GM20000 (cell line): ENCODE measurements at regions not wholly inside any gene's neighbourhood (a gene's known extent, or its start where the extent isn't known, plus 50 kb on each side); places are given as distances from the start of the nearest gene placed in this dataset.

Experiments
- DNase-seq: peaks from one replicate; pipeline ENCODE4 v3.0.0; 2012; ENCODE audit warnings: low spot score
- TF ChIP-seq, protein P1 (sequence below): IDR thresholded peaks from 2 replicates; pipeline ENCODE4 v1.5.1; 2012; ENCODE audit warnings: mild to moderate bottlenecking, control low read depth; ENCODE audit errors: extremely low read depth, missing control alignments

DNA sequence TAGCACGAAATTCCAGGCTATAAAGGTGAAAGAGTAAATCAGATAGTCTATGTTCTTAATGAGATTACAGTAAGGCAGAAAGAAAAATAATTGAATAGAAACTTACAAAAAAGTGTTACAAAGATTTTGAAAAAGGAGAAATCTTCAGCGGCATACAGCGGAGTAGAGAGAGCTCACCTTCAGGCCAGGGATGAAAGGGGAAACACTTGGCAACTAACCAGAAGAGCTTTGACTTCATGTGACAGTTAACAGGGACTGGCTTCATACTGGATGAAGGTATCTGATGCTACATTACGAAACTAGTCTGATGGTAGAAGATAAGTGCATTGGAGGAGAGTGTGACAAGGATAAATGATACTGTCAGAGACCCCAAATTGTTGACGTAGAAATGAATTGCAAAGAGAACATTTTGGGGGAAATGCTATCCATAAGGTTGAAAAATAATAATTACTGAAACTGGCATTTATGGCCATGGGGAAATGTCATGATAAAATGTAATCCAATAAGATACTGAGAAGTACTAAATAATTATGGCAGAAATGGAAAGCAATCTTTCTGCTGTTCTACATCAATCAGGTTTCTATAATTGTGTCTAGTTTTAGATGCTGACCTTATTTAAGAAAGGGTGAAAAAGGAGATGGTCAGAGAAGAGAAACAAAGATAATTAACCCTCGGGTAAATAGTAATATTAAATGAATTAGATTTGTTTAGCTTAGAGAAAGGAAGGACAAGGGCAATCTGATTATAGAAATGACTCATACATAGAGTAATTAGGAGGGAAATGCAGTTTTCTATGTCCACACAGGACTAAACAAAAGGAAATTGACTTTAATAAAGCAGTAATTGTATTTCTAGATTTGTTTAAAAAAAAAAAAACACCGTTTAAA, 808.7 kb downstream of the NCAM2 start:
- TF ChIP-seq, protein P1, sequence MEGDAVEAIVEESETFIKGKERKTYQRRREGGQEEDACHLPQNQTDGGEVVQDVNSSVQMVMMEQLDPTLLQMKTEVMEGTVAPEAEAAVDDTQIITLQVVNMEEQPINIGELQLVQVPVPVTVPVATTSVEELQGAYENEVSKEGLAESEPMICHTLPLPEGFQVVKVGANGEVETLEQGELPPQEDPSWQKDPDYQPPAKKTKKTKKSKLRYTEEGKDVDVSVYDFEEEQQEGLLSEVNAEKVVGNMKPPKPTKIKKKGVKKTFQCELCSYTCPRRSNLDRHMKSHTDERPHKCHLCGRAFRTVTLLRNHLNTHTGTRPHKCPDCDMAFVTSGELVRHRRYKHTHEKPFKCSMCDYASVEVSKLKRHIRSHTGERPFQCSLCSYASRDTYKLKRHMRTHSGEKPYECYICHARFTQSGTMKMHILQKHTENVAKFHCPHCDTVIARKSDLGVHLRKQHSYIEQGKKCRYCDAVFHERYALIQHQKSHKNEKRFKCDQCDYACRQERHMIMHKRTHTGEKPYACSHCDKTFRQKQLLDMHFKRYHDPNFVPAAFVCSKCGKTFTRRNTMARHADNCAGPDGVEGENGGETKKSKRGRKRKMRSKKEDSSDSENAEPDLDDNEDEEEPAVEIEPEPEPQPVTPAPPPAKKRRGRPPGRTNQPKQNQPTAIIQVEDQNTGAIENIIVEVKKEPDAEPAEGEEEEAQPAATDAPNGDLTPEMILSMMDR = no peak
- DNase-seq = no peak

DNA sequence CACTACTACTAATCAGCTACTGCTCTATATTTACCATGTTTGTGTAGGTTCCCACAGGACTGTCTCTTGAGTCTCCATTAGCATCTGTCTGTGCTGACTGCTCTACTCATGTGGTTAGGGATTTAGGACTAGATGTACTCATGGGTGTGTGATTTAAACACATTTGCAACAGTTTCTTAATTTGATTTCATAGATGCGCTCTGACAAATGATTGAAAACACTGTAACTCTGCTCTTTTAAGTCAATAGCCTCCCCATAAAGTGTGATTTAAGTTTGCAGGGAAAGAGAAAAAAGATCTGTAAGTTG, 809.3 kb downstream of the NCAM2 start:
- TF ChIP-seq, protein P1 = no peak
- no peak for DNase-seq

DNA sequence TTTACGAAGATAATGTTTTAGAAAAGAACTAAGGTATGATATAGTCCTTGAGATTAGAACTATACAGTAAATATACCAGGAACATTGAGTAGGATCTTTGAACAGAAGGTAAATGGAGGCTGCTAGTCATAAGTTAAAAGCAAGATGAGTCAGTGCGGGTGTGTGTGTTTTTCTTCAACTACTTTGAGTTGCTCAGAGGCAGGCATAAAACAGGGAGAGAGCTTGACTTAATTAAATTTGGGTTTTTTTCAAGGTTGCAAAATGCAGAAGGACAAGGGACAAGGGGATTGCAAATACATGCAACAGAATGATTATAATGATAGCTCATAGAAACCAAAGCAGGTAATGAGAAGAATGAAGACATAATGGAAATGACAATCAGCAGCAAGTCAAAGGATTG, 815.1 kb downstream of the NCAM2 start:
- DNase-seq = no peak
- TF ChIP-seq, protein P1 = no peak

DNA sequence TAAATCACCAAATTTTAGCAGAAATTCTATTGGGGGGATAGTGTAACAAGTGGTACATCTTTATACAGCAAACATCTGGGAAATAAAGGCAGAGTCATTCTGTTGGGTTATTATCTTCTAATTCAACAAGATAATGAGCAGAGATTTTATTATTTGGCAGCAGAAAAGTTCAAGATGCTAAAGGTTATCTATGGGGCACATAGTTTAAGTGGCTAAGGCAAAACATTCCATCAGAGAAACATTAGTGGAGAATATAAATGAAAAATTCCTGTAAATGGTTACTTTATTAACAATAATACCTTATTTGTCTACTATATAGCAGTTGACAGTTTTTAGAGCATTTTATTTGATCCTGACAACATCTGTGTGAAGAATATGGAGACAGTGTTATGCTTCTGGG, 815.7 kb downstream of the NCAM2 start:
- TF ChIP-seq, protein P1 = no peak
- DNase-seq = no peak

DNA sequence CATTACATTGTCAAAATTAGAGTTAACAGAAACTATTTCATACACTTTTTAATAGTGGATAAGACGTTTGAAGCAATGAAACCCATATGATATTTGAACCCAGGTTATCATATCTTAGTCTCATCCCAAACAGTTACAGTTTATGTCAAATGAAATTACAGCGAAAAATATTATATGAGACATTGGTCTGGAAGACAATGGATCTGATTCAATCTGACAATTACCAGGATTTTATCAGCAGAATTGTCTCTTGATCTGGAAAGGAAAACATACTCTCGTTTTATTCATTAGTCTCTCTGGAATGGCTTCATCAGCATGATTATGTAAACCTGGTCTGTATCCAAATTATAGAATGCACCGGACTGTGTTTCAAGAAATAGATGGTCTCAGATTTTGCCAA, 818.6 kb downstream of the NCAM2 start:
- DNase-seq = no peak
- TF ChIP-seq, protein P1 = no peak

DNA sequence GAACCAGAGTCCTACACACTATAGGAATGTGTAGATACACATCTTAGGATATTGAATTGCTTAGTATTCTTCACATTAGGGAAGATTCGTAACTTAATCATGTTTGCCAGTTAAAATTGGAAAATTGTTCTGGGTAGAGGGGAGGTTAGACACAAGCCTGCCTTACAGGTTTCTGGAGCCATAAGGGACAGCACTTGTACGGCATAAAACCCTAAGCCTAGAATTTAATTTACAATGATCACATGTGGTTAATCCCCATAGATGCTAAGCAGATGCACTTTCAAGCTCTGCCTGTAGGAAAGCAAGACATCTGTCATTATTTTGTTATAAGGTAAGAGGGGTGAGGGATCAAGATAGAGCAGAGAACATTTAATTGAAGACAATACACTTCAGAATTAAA, 820.7 kb downstream of the NCAM2 start:
- DNase-seq = no peak
- TF ChIP-seq, protein P1 = no peak

DNA sequence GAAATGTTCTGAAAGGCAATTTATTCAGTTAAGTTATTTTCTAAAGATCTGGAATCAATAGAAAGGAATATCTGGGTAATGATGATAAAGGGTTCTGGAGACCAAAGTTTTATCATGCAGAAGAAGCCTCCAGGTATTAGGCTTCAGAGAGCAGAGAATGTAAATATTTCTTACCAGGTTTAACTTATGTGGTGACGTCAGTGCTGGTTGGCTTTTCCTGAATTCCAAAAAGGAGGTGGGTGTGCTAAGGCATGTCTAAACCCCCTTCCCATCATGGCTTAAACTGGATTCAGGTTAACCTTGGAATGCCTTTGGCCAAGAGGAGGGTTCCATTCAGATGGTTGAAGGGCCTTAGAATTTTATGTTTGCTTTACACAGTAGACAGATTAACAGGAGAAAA, 829.9 kb downstream of the NCAM2 start:
- DNase-seq = no peak
- TF ChIP-seq, protein P1 = no peak
